ENCODE measurements at regions not wholly inside any gene's neighbourhood (a gene's known extent, or its start where the extent isn't known, plus 50 kb on each side); places are given as distances from the start of the nearest gene placed in this dataset.

GRCh38 chr4:38324861-38325628 is 339.0 kb upstream of the KLF3 start:
- no peak for TF ChIP-seq CTCF (IDR thresholded peaks at IDR 0.05; ENCODE audit: low read depth, low read length)
- no peak for DNase-seq

GRCh38 chr4:38325629-38325913 is 338.4 kb upstream of the KLF3 start:
- Histone ChIP-seq H3K27me3 (ENCODE audit: insufficient read depth, low read depth, severe bottlenecking) (no peaks in the 10 kb centered on the region), H3K4me3 (ENCODE audit: low read depth, low read length) (no peak overlapping the region), H3K9me3 (ENCODE audit: severe bottlenecking) (peaks cover 6% of the 10 kb centered on the region), H3K36me3 (no peaks in the 10 kb centered on the region), H3K27ac (no peak overlapping the region)
- DNase-seq, result no peak
- no peak for TF ChIP-seq CTCF (IDR thresholded peaks at IDR 0.05; ENCODE audit: low read depth, low read length)

More at GRCh38 chr4:38324861-38325628, 339.0 kb upstream of the KLF3 start:
- H3K4me3 ChIP-seq (ENCODE audit: low read depth, low read length), result no peak overlapping the region
- H3K36me3 ChIP-seq, result no peaks in the 10 kb centered on the region
- peaks cover 6% of the 10 kb centered on the region for H3K9me3 ChIP-seq (ENCODE audit: severe bottlenecking)
- no peak overlapping the region for H3K27ac ChIP-seq
- no peaks in the 10 kb centered on the region for H3K27me3 ChIP-seq (ENCODE audit: insufficient read depth, low read depth, severe bottlenecking)

GRCh38 chr4:38326499-38326898 is 337.5 kb upstream of the KLF3 start:
- Histone ChIP-seq H3K36me3 (no peaks in the 10 kb centered on the region), H3K27me3 (ENCODE audit: insufficient read depth, low read depth, severe bottlenecking) (no peaks in the 10 kb centered on the region), H3K27ac (no peak overlapping the region), H3K9me3 (ENCODE audit: severe bottlenecking) (peaks cover 6% of the 10 kb centered on the region), H3K4me3 (ENCODE audit: low read depth, low read length) (no peak overlapping the region)
- DNase-seq, result no peak
- TF ChIP-seq CTCF (IDR thresholded peaks at IDR 0.05; ENCODE audit: low read depth, low read length), result no peak

- no peak for TF ChIP-seq CTCF (IDR thresholded peaks at IDR 0.05; ENCODE audit: low read depth, low read length)
- Histone ChIP-seq H3K27me3 (ENCODE audit: insufficient read depth, low read depth, severe bottlenecking) (no peaks in the 10 kb centered on the region), H3K27ac (no peak overlapping the region), H3K36me3 (no peaks in the 10 kb centered on the region), H3K4me3 (ENCODE audit: low read depth, low read length) (no peak overlapping the region), H3K9me3 (ENCODE audit: severe bottlenecking) (peaks cover 6% of the 10 kb centered on the region)
- no peak for DNase-seq
These were observed 336.8 kb upstream of the KLF3 start for GRCh38 chr4:38327174-38327573.

GRCh38 chr4:38328989-38329729 is 334.8 kb upstream of the KLF3 start:
- no peaks in the 10 kb centered on the region for H3K27me3 ChIP-seq (ENCODE audit: insufficient read depth, low read depth, severe bottlenecking)
- TF ChIP-seq CTCF (IDR thresholded peaks at IDR 0.05; ENCODE audit: low read depth, low read length), result no peak
- H3K27ac ChIP-seq, result no peak overlapping the region
- H3K36me3 ChIP-seq, result no peaks in the 10 kb centered on the region
- peaks cover 6% of the 10 kb centered on the region for H3K9me3 ChIP-seq (ENCODE audit: severe bottlenecking)
- H3K4me3 ChIP-seq (ENCODE audit: low read depth, low read length), result no peak overlapping the region
- DNase-seq, result no peak

All from WERI-Rb-1 (cell line).